SU-DHL-6 (cell line): ENCODE measurements at regions not wholly inside any gene's neighbourhood (a gene's known extent, or its start where the extent isn't known, plus 50 kb on each side); places are given as distances from the start of the nearest gene placed in this dataset.

ENCODE experiments used
- H2AFZ ChIP-seq: fragments of 200-600 bp; sonication (generic); 2 replicates; pipeline ENCODE4 v1.6.1; 2014; ENCODE audit warnings: low read depth, mild to moderate bottlenecking, moderate library complexity, mixed read lengths, antibody characterized with exemption, low read length; ENCODE audit not compliant: severe bottlenecking
- H3F3A ChIP-seq: fragments of 200-600 bp; shearing (Covaris generic); 2 replicates; pipeline ENCODE4 v1.6.0; 2016; ENCODE audit warnings: antibody characterized with exemption, mild to moderate bottlenecking; ENCODE audit not compliant: insufficient read depth
- H3K27ac ChIP-seq: fragments of 200-600 bp; sonication (generic); 2 replicates; pipeline ENCODE4 v1.5.1; 2016; ENCODE audit warnings: low read depth, mild to moderate bottlenecking, low read length, moderate library complexity, mixed read lengths
- H3K27me3 ChIP-seq: fragments of 200-600 bp; sonication (generic), shearing (Covaris generic); 2 replicates; pipeline ENCODE4 v1.6.0; 2014; ENCODE audit warnings: mild to moderate bottlenecking, low read length
- H3K36me3 ChIP-seq: fragments of 200-600 bp; sonication (generic); 2 replicates; pipeline ENCODE4 v1.6.1; 2014; ENCODE audit warnings: mild to moderate bottlenecking, low read length, mixed read lengths
- H3K4me2 ChIP-seq: fragments of 300-600, 200-600 bp; shearing (Covaris generic), sonication (generic); 2 replicates; pipeline ENCODE4 v1.6.0; 2014; ENCODE audit warnings: low read length, low read depth, mild to moderate bottlenecking; ENCODE audit not compliant: poor library complexity, severe bottlenecking
- H3K4me3 ChIP-seq: fragments of 200-600 bp; sonication (generic); 2 replicates; pipeline ENCODE4 v1.5.1; 2014; ENCODE audit warnings: antibody characterized with exemption, low read length, mild to moderate bottlenecking, mixed read lengths; ENCODE audit not compliant: insufficient read depth, poor library complexity, severe bottlenecking
- H3K79me2 ChIP-seq: fragments of 200-600 bp; sonication (generic); 2 replicates; pipeline ENCODE4 v1.6.1; 2014; ENCODE audit warnings: mild to moderate bottlenecking, low read length, moderate library complexity; ENCODE audit not compliant: insufficient read depth
- H3K9ac ChIP-seq: fragments of 200-600 bp; sonication (generic); 2 replicates; pipeline ENCODE4 v1.7.0; 2014; ENCODE audit warnings: mild to moderate bottlenecking, low read length
- H3K9me2 ChIP-seq: fragments of 200-600 bp; sonication (generic); replicated peaks from 2 replicates; pipeline ENCODE4 v1.6.1; 2014; ENCODE audit warnings: low read length; ENCODE audit not compliant: insufficient read depth
- H3K9me3 ChIP-seq: fragments of 200-600 bp; sonication (generic); 2 replicates; pipeline ENCODE4 v1.6.1; 2014; ENCODE audit warnings: low read length, mixed read lengths; ENCODE audit not compliant: insufficient read depth
- H4K20me1 ChIP-seq: fragments of 200-600 bp; sonication (generic); 2 replicates; pipeline ENCODE4 v1.6.1; 2014; ENCODE audit warnings: low read depth, mild to moderate bottlenecking, antibody characterized with exemption, low read length, moderate library complexity, mixed read lengths
- CTCF ChIP-seq: fragments of 200-600 bp; sonication (generic); IDR thresholded peaks from one replicate; pipeline ENCODE4 v1.5.1; 2017; ENCODE audit warnings: antibody characterized with exemption, mild to moderate bottlenecking, low read length, moderate library complexity; ENCODE audit not compliant: insufficient read depth, poor library complexity, severe bottlenecking
- EZH2phosphoT487 ChIP-seq: fragments of 200-600 bp; sonication (generic), shearing (Covaris generic); conservative IDR thresholded peaks from 2 replicates; pipeline ENCODE4 v1.6.1; 2018; ENCODE audit warnings: mild to moderate bottlenecking, antibody characterized with exemption, low read length, moderate library complexity, mixed read lengths

- no peak overlapping the region for H3K4me2 ChIP-seq
- no peak overlapping the region for H2AFZ ChIP-seq
- TF ChIP-seq CTCF (no peak), EZH2phosphoT487 (no peak)
- H3K79me2 ChIP-seq: no peaks in the 10 kb centered on the region
- no peak overlapping the region for H3K27ac ChIP-seq
- no peaks in the 10 kb centered on the region for H3F3A ChIP-seq
- no peaks in the 10 kb centered on the region for H3K9me2 ChIP-seq
- H3K27me3 ChIP-seq: no peaks in the 10 kb centered on the region
- no peak overlapping the region for H3K4me3 ChIP-seq
- no peak overlapping the region for H3K9ac ChIP-seq
- H3K9me3 ChIP-seq: no peaks in the 10 kb centered on the region
- no peaks in the 10 kb centered on the region for H3K36me3 ChIP-seq
- no peaks in the 10 kb centered on the region for H4K20me1 ChIP-seq
Measured at GRCh38 chr18:45251236-45251635, 364.0 kb upstream of the SLC14A2 start.

DNA sequence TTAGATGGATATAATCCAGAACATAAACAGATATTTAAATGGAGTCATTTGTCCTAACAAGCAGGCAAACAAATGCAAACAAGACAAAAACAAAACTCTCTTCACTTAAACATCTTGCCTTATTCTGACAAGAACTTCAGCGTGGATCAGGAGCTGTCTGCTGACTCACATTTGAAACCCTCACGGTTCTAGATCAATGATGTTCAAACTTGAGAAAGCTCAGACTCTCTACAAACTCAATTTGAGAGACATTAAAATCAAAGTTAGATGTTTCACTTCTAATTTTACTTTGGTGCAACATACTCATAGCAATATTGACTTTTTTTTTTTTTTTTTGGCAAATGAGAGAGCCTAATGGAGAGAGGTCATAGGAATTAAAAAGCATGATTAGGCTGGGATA is 362.8 kb upstream of the SLC14A2 start:
- Histone ChIP-seq H3K36me3 (no peaks in the 10 kb centered on the region), H4K20me1 (no peaks in the 10 kb centered on the region), H3K27ac (no peak overlapping the region), H3K27me3 (no peaks in the 10 kb centered on the region; the same call in 1 of the 2 replicates), H2AFZ (no peak overlapping the region), H3K4me3 (no peak overlapping the region), H3K9me3 (no peaks in the 10 kb centered on the region), H3F3A (no peaks in the 10 kb centered on the region), H3K79me2 (no peaks in the 10 kb centered on the region), H3K9me2 (no peaks in the 10 kb centered on the region), H3K4me2 (no peak overlapping the region), H3K9ac (no peak overlapping the region)
- TF ChIP-seq CTCF (no peak), EZH2phosphoT487 (no peak)

DNA sequence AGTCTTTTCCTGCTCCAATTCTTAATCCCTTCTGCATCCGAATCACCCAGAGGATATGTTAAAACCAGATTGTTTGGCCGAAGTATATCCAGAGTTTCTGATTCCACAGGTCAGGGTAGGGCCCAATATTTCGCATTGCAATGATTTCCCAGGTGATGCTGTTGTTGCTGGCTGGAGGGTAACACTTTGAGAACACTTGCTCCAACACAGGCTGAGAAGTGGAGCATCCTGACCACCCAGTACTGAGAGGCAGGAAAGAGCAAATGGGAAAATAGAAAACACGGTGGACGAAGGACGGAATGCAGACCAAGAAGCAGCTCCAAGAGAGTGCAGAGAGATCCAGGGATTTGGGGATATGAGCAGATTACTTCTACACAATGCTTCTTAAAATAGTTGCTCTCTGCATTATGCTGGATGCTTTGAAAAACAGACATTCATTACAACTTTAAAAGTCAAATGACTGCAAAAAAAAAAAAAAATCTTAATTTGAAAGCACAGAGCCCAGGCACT is 362.2 kb upstream of the SLC14A2 start:
- Histone ChIP-seq H3K27me3 (no peaks in the 10 kb centered on the region; the same call in 1 of the 2 replicates), H3F3A (no peaks in the 10 kb centered on the region), H3K79me2 (no peaks in the 10 kb centered on the region), H3K4me2 (no peak overlapping the region), H3K9me2 (no peaks in the 10 kb centered on the region), H3K4me3 (no peak overlapping the region), H3K9ac (no peak overlapping the region), H3K27ac (no peak overlapping the region), H4K20me1 (no peaks in the 10 kb centered on the region), H3K36me3 (no peaks in the 10 kb centered on the region), H2AFZ (no peak overlapping the region), H3K9me3 (no peaks in the 10 kb centered on the region)
- no peak for TF ChIP-seq EZH2phosphoT487
- TF ChIP-seq CTCF: no peak
